Skeletal muscle tissue (tissue), 3 donors: ENCODE measurements at regions not wholly inside any gene's neighbourhood (a gene's known extent, or its start where the extent isn't known, plus 50 kb on each side); places are given as distances from the start of the nearest gene placed in this dataset.

Source experiments
- H3K27ac ChIP-seq: one replicate; pipeline ENCODE4 v1.7.0; 2013; ENCODE audit warnings: mild to moderate bottlenecking, low read depth, low read length, inconsistent platforms
- H3K27me3 ChIP-seq, 3 donors: one replicate each; pipeline ENCODE4 v1.7.0; 2013; ENCODE audit warnings: low read length in 3 of 3; ENCODE audit not compliant: control insufficient read depth in 3 of 3, insufficient read depth in 3 of 3
- H3K36me3 ChIP-seq, 3 donors: one replicate each; pipeline ENCODE4 v1.7.0; 2013; ENCODE audit warnings: low read length in 3 of 3; ENCODE audit not compliant: control insufficient read depth in 3 of 3, insufficient read depth in 3 of 3
- H3K4me1 ChIP-seq, 3 donors: one replicate each; pipeline ENCODE4 v1.7.0; 2013; ENCODE audit warnings: low read length in 3 of 3, mild to moderate bottlenecking in 3 of 3; ENCODE audit not compliant: control insufficient read depth in 3 of 3, insufficient read depth in 3 of 3
- H3K4me3 ChIP-seq, 3 donors: one replicate each; pipeline ENCODE4 v1.7.0; 2013; ENCODE audit warnings: low read length in 3 of 3
- H3K9ac ChIP-seq, 3 donors: one replicate each; pipeline ENCODE4 v1.7.0; 2013; ENCODE audit warnings: low read length in 3 of 3, mild to moderate bottlenecking in 3 of 3, moderate library complexity in 2 of 3, low read depth in 1 of 3
- H3K9me3 ChIP-seq, 3 donors: one replicate each; pipeline ENCODE4 v1.7.0; 2013; ENCODE audit warnings: low read length in 3 of 3; ENCODE audit not compliant: control insufficient read depth in 3 of 3
- donor health status: Osteomylitis.

DNA sequence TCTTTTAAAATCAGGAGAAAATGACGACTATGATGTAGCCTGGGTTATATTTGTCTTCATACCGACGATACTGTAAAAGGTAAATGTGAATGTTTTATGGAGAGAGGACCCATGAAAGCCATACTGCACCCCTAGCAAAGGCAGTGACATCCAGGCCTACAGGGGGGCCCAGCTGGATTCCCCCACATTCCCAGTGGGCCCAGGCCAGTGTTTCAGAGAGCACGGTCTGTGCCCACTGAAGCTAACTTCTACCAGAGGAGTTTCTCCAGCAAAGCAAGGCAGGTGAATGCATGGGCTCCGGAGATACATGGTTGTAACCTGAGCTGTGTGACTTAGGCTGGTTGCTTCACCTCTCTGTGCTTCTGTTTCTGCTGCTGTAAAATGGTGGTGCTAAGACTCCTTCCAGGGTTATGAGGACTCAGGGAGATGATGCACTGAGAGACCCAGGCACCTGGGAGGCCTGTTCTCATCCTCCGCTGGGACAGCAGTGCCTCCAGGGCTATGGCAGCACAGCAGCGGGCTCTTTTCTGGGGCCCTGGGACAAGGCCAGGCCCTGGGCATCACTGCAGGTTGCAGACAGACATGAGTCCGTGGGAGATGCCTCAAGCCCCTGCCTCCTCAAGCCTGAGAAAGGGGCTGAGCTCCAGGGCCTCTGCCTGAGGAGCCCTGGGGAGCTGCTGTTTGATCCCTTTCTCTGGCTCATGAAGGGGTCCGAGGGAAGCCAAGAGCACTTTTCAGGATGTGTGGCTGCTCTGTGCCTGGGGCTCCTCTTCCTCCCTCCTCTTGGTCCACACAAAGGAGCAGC is 73.7 kb downstream of the SERPINA3 start:
- Histone ChIP-seq H3K4me1 (peaks cover 3 to 7% (median 6%) of the 10 kb centered on the region in 3 donors), H3K27ac (no peak overlapping the region), H3K27me3 (peaks cover 0 to 4% (median 4%) of the 10 kb centered on the region in 3 donors), H3K4me3 (no peak overlapping the region), H3K36me3 (no peaks in the 10 kb centered on the region), H3K9me3 (no peaks in the 10 kb centered on the region), H3K9ac (no peak overlapping the region)

DNA sequence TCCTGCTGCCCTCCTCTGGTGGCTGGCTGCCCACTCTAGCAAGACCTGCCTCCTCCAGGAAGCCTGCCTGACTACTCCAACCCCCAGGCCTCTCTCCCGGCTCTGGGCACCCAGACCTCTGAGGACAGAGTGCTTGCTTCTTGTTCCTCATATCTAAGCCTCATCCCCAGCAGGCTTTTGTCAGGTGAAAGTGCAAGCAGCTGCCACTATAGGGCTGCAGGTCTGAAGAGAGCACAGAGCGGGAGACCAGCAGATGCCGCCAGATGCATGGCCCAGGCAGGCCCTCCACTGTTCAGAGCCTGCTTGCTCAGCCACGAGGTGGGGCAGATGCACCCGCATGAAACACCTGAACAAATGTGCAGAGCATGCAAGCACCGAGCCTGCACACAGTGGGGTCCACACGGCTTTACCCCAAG is 73.0 kb downstream of the SERPINA3 start:
- peaks cover 0 to 4% (median 0%) of the 10 kb centered on the region in 3 donors for H3K27me3 ChIP-seq

GRCh38 chr14:94682736-94683135 is 70.5 kb downstream of the SERPINA3 start:
- Histone ChIP-seq H3K36me3 (no peaks in the 10 kb centered on the region), H3K9me3 (no peaks in the 10 kb centered on the region), H3K27me3 (peaks cover 0 to 6% (median 4%) of the 10 kb centered on the region in 3 donors), H3K27ac (no peak overlapping the region), H3K9ac (no peak overlapping the region), H3K4me1 (peaks cover 0 to 4% (median 0%) of the 10 kb centered on the region in 3 donors), H3K4me3 (no peak overlapping the region)

More for the DNA sequence above, 73.0 kb downstream of the SERPINA3 start:
- H3K36me3 ChIP-seq: no peaks in the 10 kb centered on the region
- H3K27ac ChIP-seq: no peak overlapping the region
- H3K4me1 ChIP-seq: peaks cover 3 to 7% (median 6%) of the 10 kb centered on the region in 3 donors
- no peaks in the 10 kb centered on the region for H3K9me3 ChIP-seq
- H3K9ac ChIP-seq: no peak overlapping the region
- no peak overlapping the region for H3K4me3 ChIP-seq

GRCh38 chr14:94682061-94682516 is 69.9 kb downstream of the SERPINA3 start:
- Histone ChIP-seq H3K27ac (no peak overlapping the region), H3K4me1 (peaks cover 0 to 4% (median 0%) of the 10 kb centered on the region in 3 donors), H3K36me3 (no peaks in the 10 kb centered on the region), H3K27me3 (peaks cover 0 to 10% (median 8%) of the 10 kb centered on the region in 3 donors), H3K9ac (no peak overlapping the region), H3K4me3 (no peak overlapping the region), H3K9me3 (no peaks in the 10 kb centered on the region)

- Histone ChIP-seq H3K27ac (no peak overlapping the region), H3K27me3 (peaks cover 0 to 10% (median 8%) of the 10 kb centered on the region in 3 donors), H3K9ac (no peak overlapping the region), H3K9me3 (no peaks in the 10 kb centered on the region), H3K4me3 (no peak overlapping the region), H3K36me3 (no peaks in the 10 kb centered on the region), H3K4me1 (peaks cover 0 to 4% (median 0%) of the 10 kb centered on the region in 3 donors)
These were observed 69.3 kb downstream of the SERPINA3 start for GRCh38 chr14:94681300-94682060.

DNA sequence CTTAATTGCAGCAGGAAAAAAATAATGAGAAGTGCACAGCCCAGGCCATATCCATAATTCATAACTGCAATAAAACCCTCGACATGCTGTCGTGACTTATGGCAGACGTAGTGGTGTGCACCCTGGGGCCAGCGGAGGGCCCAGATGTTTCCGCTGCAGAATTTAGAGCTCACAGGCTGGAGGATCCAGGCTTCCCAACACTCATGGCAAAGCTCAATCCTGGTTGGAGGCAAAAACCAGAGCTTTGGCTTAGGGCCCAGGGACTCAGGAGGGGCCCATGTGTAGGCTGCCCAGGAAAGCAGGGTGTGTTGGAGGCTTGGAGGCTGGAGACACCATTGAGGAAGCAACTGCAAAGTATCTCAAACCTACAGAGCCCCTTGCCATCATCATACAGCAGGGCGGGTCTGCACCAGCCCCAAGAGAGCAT is 68.7 kb downstream of the SERPINA3 start:
- H3K9me3 ChIP-seq: no peaks in the 10 kb centered on the region
- no peaks in the 10 kb centered on the region for H3K36me3 ChIP-seq
- no peak overlapping the region for H3K27ac ChIP-seq
- H3K4me1 ChIP-seq: peaks cover 0 to 4% (median 0%) of the 10 kb centered on the region in 3 donors
- no peak overlapping the region for H3K4me3 ChIP-seq
- H3K9ac ChIP-seq: no peak overlapping the region
- peaks cover 0 to 10% (median 8%) of the 10 kb centered on the region in 3 donors for H3K27me3 ChIP-seq

- Histone ChIP-seq H3K36me3 (no peaks in the 10 kb centered on the region), H3K9ac (no peak overlapping the region), H3K27me3 (peaks cover 0 to 8% (median 6%) of the 10 kb centered on the region in 3 donors), H3K4me3 (no peak overlapping the region), H3K27ac (no peak overlapping the region), H3K9me3 (no peaks in the 10 kb centered on the region), H3K4me1 (peaks cover 0 to 4% (median 0%) of the 10 kb centered on the region in 3 donors)
These were observed 68.0 kb downstream of the SERPINA3 start for GRCh38 chr14:94679937-94680861.

- no peak overlapping the region for H3K9ac ChIP-seq
- no peak overlapping the region for H3K27ac ChIP-seq
- H3K36me3 ChIP-seq: no peaks in the 10 kb centered on the region
- no peak overlapping the region for H3K4me3 ChIP-seq
- peaks cover 0 to 4% (median 0%) of the 10 kb centered on the region in 3 donors for H3K4me1 ChIP-seq
- no peaks in the 10 kb centered on the region for H3K9me3 ChIP-seq
- peaks cover 0 to 8% (median 6%) of the 10 kb centered on the region in 3 donors for H3K27me3 ChIP-seq
These were observed 67.1 kb downstream of the SERPINA3 start for GRCh38 chr14:94679106-94679810.

- Histone ChIP-seq H3K27me3 (peaks cover 0 to 8% (median 6%) of the 10 kb centered on the region in 3 donors), H3K4me3 (no peak overlapping the region), H3K9me3 (no peaks in the 10 kb centered on the region), H3K9ac (no peak overlapping the region), H3K4me1 (peaks cover 0 to 4% (median 0%) of the 10 kb centered on the region in 3 donors), H3K36me3 (no peaks in the 10 kb centered on the region), H3K27ac (no peak overlapping the region)
These were observed 65.6 kb downstream of the SERPINA3 start for GRCh38 chr14:94677747-94678146.
